ENCODE measurements at regions not wholly inside any gene's neighbourhood (a gene's known extent, or its start where the extent isn't known, plus 50 kb on each side); places are given as distances from the start of the nearest gene placed in this dataset.

- intact Hi-C loops (cut with DNase I): no loop called here
- no peak for DNase-seq
- Histone ChIP-seq H3K4me1 (no peaks in the 10 kb centered on the region), H3K36me3 (no peaks in the 10 kb centered on the region), H3K27ac (no peak overlapping the region), H3K4me3 (replicated peaks in 1 of 3) (no peak overlapping the region), H3K27me3 (no peaks in the 10 kb centered on the region), H3K9me3 (no peaks in the 10 kb centered on the region)
- 32 to 36% methylated on average over 4 of the region's 4 CpGs for WGBS, 2 donors
- TF ChIP-seq POLR2A (IDR thresholded peaks at IDR 0.05) (no peak), CTCF (IDR thresholded peaks at IDR 0.05) (no peak)
Observed at GRCh38 chr2:104936527-104936926, 82.6 kb downstream of the POU3F3 start.

- Histone ChIP-seq H3K9me3 (no peaks in the 10 kb centered on the region), H3K4me1 (no peaks in the 10 kb centered on the region), H3K4me3 (replicated peaks in 1 of 3) (no peak overlapping the region), H3K27ac (no peak overlapping the region), H3K27me3 (no peaks in the 10 kb centered on the region), H3K36me3 (no peaks in the 10 kb centered on the region)
- no peak for TF ChIP-seq POLR2A (IDR thresholded peaks at IDR 0.05)
- TF ChIP-seq CTCF (IDR thresholded peaks at IDR 0.05): no peak
- intact Hi-C loops (cut with DNase I): no loop called here
- DNase-seq: no peak
- 83 to 94% methylated on average over 10 of the region's 10 CpGs for WGBS, 2 donors
Observed at GRCh38 chr2:104938231-104938941, 84.5 kb downstream of the POU3F3 start.

GRCh38 chr2:104939570-104940217 is 85.8 kb downstream of the POU3F3 start:
- Histone ChIP-seq H3K27ac (no peak overlapping the region), H3K36me3 (no peaks in the 10 kb centered on the region), H3K4me1 (no peaks in the 10 kb centered on the region), H3K9me3 (no peaks in the 10 kb centered on the region), H3K27me3 (no peaks in the 10 kb centered on the region), H3K4me3 (replicated peaks in 1 of 3) (no peak overlapping the region)
- intact Hi-C loops (cut with DNase I): no loop called here
- TF ChIP-seq CTCF (IDR thresholded peaks at IDR 0.05) (no peak), POLR2A (IDR thresholded peaks at IDR 0.05) (no peak)
- 67 to 73% methylated on average over 11 of the region's 11 CpGs for WGBS, 2 donors
- DNase-seq: no peak

GRCh38 chr2:104944495-104944894 is 90.6 kb downstream of the POU3F3 start:
- intact Hi-C loops (cut with DNase I): no loop called here
- TF ChIP-seq CTCF (IDR thresholded peaks at IDR 0.05): peak in 3 of 6 experiments; percentile 19 to 22 (median 20)
- no peak for TF ChIP-seq POLR2A (IDR thresholded peaks at IDR 0.05)
- 55 to 65% methylated on average over 1 of the region's 1 CpG for WGBS, 2 donors

GRCh38 chr2:104945121-104945520 is 91.2 kb downstream of the POU3F3 start:
- Histone ChIP-seq H3K27me3 (no peaks in the 10 kb centered on the region), H3K4me3 (replicated peaks in 1 of 3) (no peak overlapping the region), H3K27ac (no peak overlapping the region), H3K4me1 (no peaks in the 10 kb centered on the region), H3K36me3 (no peaks in the 10 kb centered on the region), H3K9me3 (no peaks in the 10 kb centered on the region)
- intact Hi-C loops (cut with DNase I): no loop called here
- no peak for TF ChIP-seq POLR2A (IDR thresholded peaks at IDR 0.05)
- no peak for TF ChIP-seq CTCF (IDR thresholded peaks at IDR 0.05)
- no peak for DNase-seq
- 17 to 28% methylated on average over 5 of the region's 5 CpGs for WGBS, 2 donors

More at GRCh38 chr2:104944495-104944894, 90.6 kb downstream of the POU3F3 start:
- no peak for DNase-seq
- H3K27me3 ChIP-seq: no peaks in the 10 kb centered on the region
- H3K27ac ChIP-seq: no peak overlapping the region
- no peak overlapping the region for H3K4me3 ChIP-seq (replicated peaks in 1 of 3)
- no peaks in the 10 kb centered on the region for H3K9me3 ChIP-seq
- no peaks in the 10 kb centered on the region for H3K4me1 ChIP-seq
- H3K36me3 ChIP-seq: no peaks in the 10 kb centered on the region

All from thyroid gland (tissue), 4 donors.